Nucleus accumbens (tissue), 56 donors: ENCODE measurements at regions not wholly inside any gene's neighbourhood (a gene's known extent, or its start where the extent isn't known, plus 50 kb on each side); places are given as distances from the start of the nearest gene placed in this dataset.

Experiments used
- DNase-seq, 56 donors: peaks; one replicate each; lab custom pipeline; 2025; lab: John Stamatoyannopoulos, UW

GRCh38 chr3:181458857-181459256 lies 252.9 kb upstream of the SOX2 start:
- peak in 8 of 56 donors; percentile 3 to 65 (median 18) for DNase-seq

- DNase-seq: no peak
Observed at GRCh38 chr3:181457756-181458155, 254.0 kb upstream of the SOX2 start.

GRCh38 chr3:181457190-181457589 lies 254.5 kb upstream of the SOX2 start:
- DNase-seq: peak in 55 of 56 donors; percentile 29 to 98 (median 86)

- no peak for DNase-seq
Observed at GRCh38 chr3:181455276-181455675, 256.4 kb upstream of the SOX2 start.

- peak in 33 of 56 donors; percentile 9 to 74 (median 44) for DNase-seq
Observed at GRCh38 chr3:181454451-181455027, 257.2 kb upstream of the SOX2 start.

- DNase-seq: no peak
Observed at GRCh38 chr3:181446741-181447140, 265.0 kb upstream of the SOX2 start.

- no peak for DNase-seq
Observed at GRCh38 chr3:181442066-181442465, 269.7 kb upstream of the SOX2 start.

GRCh38 chr3:181432992-181433391 lies 278.7 kb upstream of the SOX2 start:
- DNase-seq: no peak

- peak in 1 of 56 donors; percentile 11 for DNase-seq
Observed at GRCh38 chr3:181431748-181432147, 280.0 kb upstream of the SOX2 start.

GRCh38 chr3:181425074-181425473 lies 286.7 kb upstream of the SOX2 start:
- DNase-seq: peak in 1 of 56 donors; percentile 2

- DNase-seq: no peak
Observed at GRCh38 chr3:181418233-181418632, 293.5 kb upstream of the SOX2 start.

- peak in 41 of 56 donors; percentile 5 to 76 (median 30) for DNase-seq
Observed at GRCh38 chr3:181417748-181418147, 294.0 kb upstream of the SOX2 start.

- no peak for DNase-seq
Observed at GRCh38 chr3:181410870-181411269, 300.9 kb upstream of the SOX2 start.

GRCh38 chr3:181403876-181404660 lies 307.7 kb upstream of the SOX2 start:
- no peak for DNase-seq

- no peak for DNase-seq
Observed at GRCh38 chr3:181402347-181402746, 309.4 kb upstream of the SOX2 start.

- peak in 14 of 56 donors; percentile 7 to 73 (median 25) for DNase-seq
Observed at GRCh38 chr3:181384970-181385369, 326.8 kb upstream of the SOX2 start.

GRCh38 chr3:181383760-181384159 lies 328.0 kb upstream of the SOX2 start:
- DNase-seq: no peak

- no peak for DNase-seq
Observed at GRCh38 chr3:181383201-181383600, 328.5 kb upstream of the SOX2 start.

- no peak for DNase-seq
Observed at GRCh38 chr3:181382656-181383055, 329.1 kb upstream of the SOX2 start.

- DNase-seq: no peak
Observed at GRCh38 chr3:181379278-181379677, 332.4 kb upstream of the SOX2 start.

GRCh38 chr3:181369637-181370036 lies 342.1 kb upstream of the SOX2 start:
- no peak for DNase-seq

GRCh38 chr3:181363231-181363630 lies 348.5 kb upstream of the SOX2 start:
- no peak for DNase-seq
